ENCODE measurements at regions not wholly inside any gene's neighbourhood (a gene's known extent, or its start where the extent isn't known, plus 50 kb on each side); places are given as distances from the start of the nearest gene placed in this dataset.

- H3K9me3 ChIP-seq, result no peaks in the 10 kb centered on the region
- H3K4me1 ChIP-seq, result no peaks in the 10 kb centered on the region
- H3K36me3 ChIP-seq (replicated peaks in 1 of 2; ENCODE audit: insufficient read depth in 1 of 2, low read depth in 2 of 2), result no peaks in the 10 kb centered on the region
- no peak overlapping the region for H3K27ac ChIP-seq
- WGBS, 2 donors, result 12 to 13% methylated on average over 1 of the region's 1 CpG
- no peaks in the 10 kb centered on the region for H3K27me3 ChIP-seq
- intact Hi-C loops (cut with DNase I), result no loop called here
- no peak overlapping the region for H3K4me3 ChIP-seq
- DNase-seq (no peak), ATAC-seq (no peak)
- TF ChIP-seq CTCF (IDR thresholded peaks at IDR 0.05) (no peak), POLR2A (IDR thresholded peaks at IDR 0.05) (no peak)
Observed at GRCh38 chr3:181316482-181316881, 326.9 kb upstream of the DNAJC19 start.

DNA sequence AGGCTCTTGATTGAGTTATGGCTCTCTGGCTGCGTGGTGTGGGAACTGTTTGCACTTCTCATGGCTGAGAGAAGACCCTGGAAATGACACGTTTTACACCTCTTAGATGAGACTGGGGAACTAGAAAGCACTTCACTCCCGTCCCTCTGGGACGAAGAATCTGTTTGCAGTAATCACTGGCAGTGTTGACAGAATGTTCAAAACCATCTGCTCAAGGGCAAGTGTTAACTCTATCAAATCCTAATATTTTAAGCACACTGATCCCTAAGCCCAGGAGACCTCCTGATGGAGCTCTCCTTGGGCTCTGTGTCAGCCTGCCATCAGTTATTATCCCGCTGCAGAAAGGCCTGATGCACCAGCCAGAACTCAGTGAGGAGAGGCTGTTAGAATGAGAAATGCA lies 323.8 kb upstream of the DNAJC19 start:
- Histone ChIP-seq H3K4me3 (no peak overlapping the region), H3K4me1 (peaks cover 5% of the 10 kb centered on the region), H3K27me3 (no peaks in the 10 kb centered on the region), H3K36me3 (replicated peaks in 1 of 2; ENCODE audit: insufficient read depth in 1 of 2, low read depth in 2 of 2) (no peaks in the 10 kb centered on the region), H3K27ac (no peak overlapping the region), H3K9me3 (no peaks in the 10 kb centered on the region)
- ATAC-seq (no peak), DNase-seq (no peak)
- no peak for TF ChIP-seq CTCF (IDR thresholded peaks at IDR 0.05)
- no peak for TF ChIP-seq POLR2A (IDR thresholded peaks at IDR 0.05)
- 25 to 32% methylated on average over 5 of the region's 5 CpGs for WGBS, 2 donors
- intact Hi-C loops (cut with DNase I), result no loop called here

GRCh38 chr3:181311186-181311585 lies 321.6 kb upstream of the DNAJC19 start:
- no peaks in the 10 kb centered on the region for H3K9me3 ChIP-seq
- no peak overlapping the region for H3K27ac ChIP-seq
- H3K4me3 ChIP-seq, result no peak overlapping the region
- WGBS, 2 donors, result 12 to 23% methylated on average over 6 of the region's 6 CpGs
- H3K27me3 ChIP-seq, result no peaks in the 10 kb centered on the region
- H3K36me3 ChIP-seq (replicated peaks in 1 of 2; ENCODE audit: insufficient read depth in 1 of 2, low read depth in 2 of 2), result no peaks in the 10 kb centered on the region
- ATAC-seq (no peak), DNase-seq (no peak)
- intact Hi-C loops (cut with DNase I), result no loop called here
- H3K4me1 ChIP-seq, result peaks cover 5% of the 10 kb centered on the region
- TF ChIP-seq CTCF (IDR thresholded peaks at IDR 0.05) (no peak), POLR2A (IDR thresholded peaks at IDR 0.05) (no peak)

GRCh38 chr3:181302960-181303359 lies 313.4 kb upstream of the DNAJC19 start:
- no peak for ATAC-seq
- intact Hi-C loops (cut with DNase I), result no loop called here
- WGBS, 2 donors, result 10 to 20% methylated on average over 2 of the region's 2 CpGs

More at GRCh38 chr3:181302960-181303359, 313.4 kb upstream of the DNAJC19 start:
- Histone ChIP-seq H3K27ac (no peak overlapping the region), H3K27me3 (no peaks in the 10 kb centered on the region), H3K36me3 (replicated peaks in 1 of 2; ENCODE audit: insufficient read depth in 1 of 2, low read depth in 2 of 2) (no peaks in the 10 kb centered on the region), H3K9me3 (no peaks in the 10 kb centered on the region), H3K4me3 (no peak overlapping the region), H3K4me1 (peaks cover 10% of the 10 kb centered on the region)
- TF ChIP-seq POLR2A (IDR thresholded peaks at IDR 0.05), result no peak
- TF ChIP-seq CTCF (IDR thresholded peaks at IDR 0.05), result no peak
- DNase-seq, result no peak

All from body of pancreas (tissue), 4 donors.